Mesenteric fat pad (tissue), 1 donor: ENCODE measurements at regions not wholly inside any gene's neighbourhood (a gene's known extent, or its start where the extent isn't known, plus 50 kb on each side); places are given as distances from the start of the nearest gene placed in this dataset.
"Not testable (repeated sequence)": the region's sequence is repeated elsewhere in the genome, so short reads cannot be mapped to it uniquely, and the experiment has no call there.

ENCODE experiments used
- DNase-seq: peaks from one replicate; pipeline ENCODE4 v3.0.0-alpha.2; 2020; ENCODE audit warnings: low spot score
- donor health status: DM: yes; HTN: yes; CAD: no.

- DNase-seq: not testable (repeated sequence)
These were observed 135.1 kb downstream of the CRLF3 start for GRCh38 chr17:30689266-30690000.

- not testable (repeated sequence) for DNase-seq
These were observed 137.7 kb downstream of the CRLF3 start for GRCh38 chr17:30686538-30687479.

GRCh38 chr17:30682280-30682679 lies 142.2 kb downstream of the CRLF3 start:
- not testable (repeated sequence) for DNase-seq

GRCh38 chr17:30680681-30681080 lies 143.8 kb downstream of the CRLF3 start:
- DNase-seq: not testable (repeated sequence)

- no peak for DNase-seq
These were observed 146.8 kb downstream of the CRLF3 start for GRCh38 chr17:30677550-30678249.

GRCh38 chr17:30675777-30676492 lies 148.6 kb downstream of the CRLF3 start:
- not testable (repeated sequence) for DNase-seq

GRCh38 chr17:30669217-30669649 lies 155.3 kb downstream of the CRLF3 start:
- not testable (repeated sequence) for DNase-seq

GRCh38 chr17:30668360-30669181 lies 155.9 kb downstream of the CRLF3 start:
- DNase-seq: not testable (repeated sequence)

- DNase-seq: not testable (repeated sequence)
These were observed 156.7 kb downstream of the CRLF3 start for GRCh38 chr17:30667657-30668359.

- not testable (repeated sequence) for DNase-seq
These were observed 157.4 kb downstream of the CRLF3 start for GRCh38 chr17:30666838-30667656.

GRCh38 chr17:30663727-30664455 lies 160.6 kb downstream of the CRLF3 start:
- DNase-seq: not testable (repeated sequence)

GRCh38 chr17:30657148-30657547 lies 167.3 kb downstream of the CRLF3 start:
- not testable (repeated sequence) for DNase-seq

- DNase-seq: not testable (repeated sequence)
These were observed 171.5 kb downstream of the CRLF3 start for GRCh38 chr17:30653038-30653437.

GRCh38 chr17:30650149-30650548 lies 172.9 kb downstream of the GOSR1 start:
- DNase-seq: not testable (repeated sequence)

- DNase-seq: not testable (repeated sequence)
These were observed 170.9 kb downstream of the GOSR1 start for GRCh38 chr17:30648015-30648620.

- not testable (repeated sequence) for DNase-seq
These were observed 168.7 kb downstream of the GOSR1 start for GRCh38 chr17:30645875-30646274.

GRCh38 chr17:30644713-30645112 lies 167.5 kb downstream of the GOSR1 start:
- DNase-seq: not testable (repeated sequence)
